ENCODE measurements at regions not wholly inside any gene's neighbourhood (a gene's known extent, or its start where the extent isn't known, plus 50 kb on each side); places are given as distances from the start of the nearest gene placed in this dataset.
A peak's percentile ranks its signal among the peaks of the same experiment; 100 is the strongest.

- peak; percentile 4 for DNase-seq (ENCODE audit: low read depth)
- no peak overlapping the region for H3K4me3 ChIP-seq (ENCODE audit: low read length)
- no peak for TF ChIP-seq CTCF (IDR thresholded peaks at IDR 0.05; ENCODE audit: insufficient read depth, low read depth, low read length, missing control alignments)
Observed at GRCh38 chr3:22475665-22476240, 724.7 kb upstream of the ZNF385D start.

GRCh38 chr3:22476976-22477375 lies 726.0 kb upstream of the ZNF385D start:
- H3K4me3 ChIP-seq (ENCODE audit: low read length) = no peak overlapping the region
- no peak for TF ChIP-seq CTCF (IDR thresholded peaks at IDR 0.05; ENCODE audit: insufficient read depth, low read depth, low read length, missing control alignments)
- no peak for DNase-seq (ENCODE audit: low read depth)

- DNase-seq (ENCODE audit: low read depth) = no peak
- TF ChIP-seq CTCF (IDR thresholded peaks at IDR 0.05; ENCODE audit: insufficient read depth, low read depth, low read length, missing control alignments) = no peak
- H3K4me3 ChIP-seq (ENCODE audit: low read length) = no peak overlapping the region
Observed at GRCh38 chr3:22485954-22486353, 717.2 kb upstream of the UBE2E2 start.

- DNase-seq (ENCODE audit: low read depth) = no peak
- TF ChIP-seq CTCF (IDR thresholded peaks at IDR 0.05; ENCODE audit: insufficient read depth, low read depth, low read length, missing control alignments) = no peak
- no peak overlapping the region for H3K4me3 ChIP-seq (ENCODE audit: low read length)
Observed at GRCh38 chr3:22490747-22491146, 712.4 kb upstream of the UBE2E2 start.

GRCh38 chr3:22491344-22491743 lies 711.8 kb upstream of the UBE2E2 start:
- H3K4me3 ChIP-seq (ENCODE audit: low read length) = no peak overlapping the region
- no peak for TF ChIP-seq CTCF (IDR thresholded peaks at IDR 0.05; ENCODE audit: insufficient read depth, low read depth, low read length, missing control alignments)
- DNase-seq (ENCODE audit: low read depth) = no peak

GRCh38 chr3:22492342-22492741 lies 710.8 kb upstream of the UBE2E2 start:
- no peak overlapping the region for H3K4me3 ChIP-seq (ENCODE audit: low read length)
- no peak for DNase-seq (ENCODE audit: low read depth)
- TF ChIP-seq CTCF (IDR thresholded peaks at IDR 0.05; ENCODE audit: insufficient read depth, low read depth, low read length, missing control alignments) = no peak

- DNase-seq (ENCODE audit: low read depth) = no peak
- no peak overlapping the region for H3K4me3 ChIP-seq (ENCODE audit: low read length)
- TF ChIP-seq CTCF (IDR thresholded peaks at IDR 0.05; ENCODE audit: insufficient read depth, low read depth, low read length, missing control alignments) = no peak
Observed at GRCh38 chr3:22495241-22495640, 707.9 kb upstream of the UBE2E2 start.

Data from epithelial cell of esophagus (primary cell).